ENCODE measurements at regions not wholly inside any gene's neighbourhood (a gene's known extent, or its start where the extent isn't known, plus 50 kb on each side); places are given as distances from the start of the nearest gene placed in this dataset.

- TF ChIP-seq CTCF (IDR thresholded peaks at IDR 0.05) (no peak), POLR2AphosphoS5 (IDR thresholded peaks at IDR 0.05) (no peak)
Observed at GRCh38 chr12:46884362-46884761, 58.6 kb upstream of the SLC38A4 start.
